IMR-90 (cell line): ENCODE measurements at regions not wholly inside any gene's neighbourhood (a gene's known extent, or its start where the extent isn't known, plus 50 kb on each side); places are given as distances from the start of the nearest gene placed in this dataset.
A peak's percentile ranks its signal among the peaks of the same experiment; 100 is the strongest.

Experiments used
- ATAC-seq: fragments of 200-7000 bp; cut with Tn5 transposase; 2 replicates; pipeline ENCODE4 v1.9.1; 2020; ENCODE audit warnings: low read depth, mild to moderate bottlenecking, moderate library complexity
- BruUV-seq: library from RNA; stranded (reverse); fragments of 400-500 nt; replicated peaks from 2 replicates; lab custom pipeline; 2021; lab: Mats Ljungman, UMichigan
- CTCF ChIA-PET: fragments of 300-600 bp; formaldehyde crosslinking; extraction: SDS; loops from one replicate; lab custom pipeline; 2021; ENCODE audit warnings: antibody characterized with exemption; lab: Yijun Ruan, JAX
- POLR2A ChIA-PET: fragments of 300-600 bp; sonication (Branson Sonifier 250); formaldehyde crosslinking; loops from one replicate; lab custom pipeline; 2022; ENCODE audit warnings: antibody characterized with exemption; ENCODE audit not compliant: unreplicated experiment; lab: Charles Lee
- DNase-seq: peaks from one replicate; pipeline ENCODE4 v3.0.0; 2013
- H2AFZ ChIP-seq: replicated peaks from 2 replicates; pipeline ENCODE3; 2013; ENCODE audit warnings: low read length, mild to moderate bottlenecking; ENCODE audit not compliant: poor library complexity
- H2AK5ac ChIP-seq: 2 replicates; pipeline ENCODE4 v1.6.1; 2013; ENCODE audit warnings: low read depth, low read length, inconsistent platforms
- H2AK9ac ChIP-seq: replicated peaks from 2 replicates; pipeline ENCODE3; 2013; ENCODE audit warnings: mild to moderate bottlenecking, low read depth, low read length, moderate library complexity; ENCODE audit not compliant: poor library complexity
- H2BK120ac ChIP-seq: 2 replicates; pipeline ENCODE4 v1.6.1; 2013; ENCODE audit warnings: low read depth, low read length, inconsistent platforms
- H2BK15ac ChIP-seq: 3 replicates; pipeline ENCODE4 v1.6.1; 2013; ENCODE audit warnings: low read depth, low read length, inconsistent platforms
- H2BK20ac ChIP-seq: 2 replicates; pipeline ENCODE4 v1.6.1; 2013; ENCODE audit warnings: low read depth, mild to moderate bottlenecking, inconsistent platforms, low read length, moderate library complexity
- H2BK5ac ChIP-seq: 2 replicates; pipeline ENCODE4 v1.6.1; 2013; ENCODE audit warnings: mild to moderate bottlenecking, low read depth, low read length, inconsistent platforms; ENCODE audit not compliant: poor library complexity, severe bottlenecking
- H3K14ac ChIP-seq: replicated peaks from 2 replicates; pipeline ENCODE4 v1.6.1; 2013; ENCODE audit warnings: low read depth, low read length, inconsistent platforms
- H3K18ac ChIP-seq: 2 replicates; pipeline ENCODE4 v1.6.1; 2013; ENCODE audit warnings: low read depth, low read length, control low read depth
- H3K23ac ChIP-seq: 2 replicates; pipeline ENCODE4 v1.6.1; 2013; ENCODE audit warnings: low read depth, low read length, inconsistent platforms
- H3K27ac ChIP-seq: 2 replicates; pipeline ENCODE4 v1.5.1; 2013; ENCODE audit warnings: mild to moderate bottlenecking, control low read depth, low read length; ENCODE audit not compliant: insufficient read depth
- H3K27me3 ChIP-seq: 2 replicates; pipeline ENCODE4 v1.6.1; 2013; ENCODE audit warnings: low read length; ENCODE audit not compliant: control insufficient read depth, insufficient read depth
- H3K36me3 ChIP-seq: 2 replicates; pipeline ENCODE4 v1.6.1; 2013; ENCODE audit warnings: low read length, mixed read lengths; ENCODE audit not compliant: control insufficient read depth, insufficient read depth
- H3K4ac ChIP-seq: 2 replicates; pipeline ENCODE4 v1.6.1; 2013; ENCODE audit warnings: low read depth, low read length, inconsistent platforms
- H3K4me1 ChIP-seq: 2 replicates; pipeline ENCODE4 v1.6.1; 2013; ENCODE audit warnings: low read length, mixed read lengths; ENCODE audit not compliant: control insufficient read depth, insufficient read depth
- H3K4me2 ChIP-seq: 2 replicates; pipeline ENCODE4 v1.6.1; 2013; ENCODE audit warnings: low read depth, mild to moderate bottlenecking, control low read depth, low read length, moderate library complexity
- H3K4me3 ChIP-seq: 2 replicates; pipeline ENCODE4 v1.5.1; 2013; ENCODE audit warnings: low read depth, mild to moderate bottlenecking, control low read depth, low read length, moderate library complexity; ENCODE audit not compliant: insufficient read depth
- H3K56ac ChIP-seq: 2 replicates; pipeline ENCODE4 v1.6.1; 2013; ENCODE audit warnings: low read length, inconsistent platforms; ENCODE audit not compliant: insufficient read depth; ENCODE audit errors: extremely low read depth
- H3K79me1 ChIP-seq, 2 experiments: 2 replicates each; pipeline ENCODE4 v1.6.1; 2013; ENCODE audit warnings: low read length in 2 of 2, inconsistent platforms in 1 of 2, low read depth in 1 of 2
- H3K9ac ChIP-seq: 2 replicates; pipeline ENCODE4 v1.6.1; 2013; ENCODE audit warnings: low read depth, low read length, control low read depth
- H3K9me1 ChIP-seq: 2 replicates; pipeline ENCODE4 v1.6.1; 2013; ENCODE audit warnings: low read length, inconsistent platforms; ENCODE audit not compliant: insufficient read depth
- H3K9me3 ChIP-seq: 2 replicates; pipeline ENCODE4 v1.6.1; 2013; ENCODE audit warnings: low read length; ENCODE audit not compliant: control insufficient read depth, insufficient read depth
- H4K20me1 ChIP-seq: 2 replicates; pipeline ENCODE4 v1.6.1; 2013; ENCODE audit warnings: low read length, inconsistent platforms; ENCODE audit not compliant: insufficient read depth
- H4K5ac ChIP-seq: 2 replicates; pipeline ENCODE4 v1.6.1; 2013; ENCODE audit warnings: mild to moderate bottlenecking, low read depth, low read length, control low read depth
- H4K8ac ChIP-seq, 2 experiments: 2 replicates each; pipeline ENCODE4 v1.6.1; 2013; ENCODE audit warnings: low read depth in 2 of 2, low read length in 2 of 2, control low read depth in 1 of 2, inconsistent platforms in 1 of 2
- H4K91ac ChIP-seq: 2 replicates; pipeline ENCODE4 v1.6.1; 2013; ENCODE audit warnings: low read depth, low read length, inconsistent platforms; ENCODE audit not compliant: insufficient read depth
- CEBPB ChIP-seq: IDR thresholded peaks from 2 replicates; pipeline ENCODE4 v1.6.1; 2012; ENCODE audit warnings: low read depth, low read length, improper control_type of control experiment
- ELK1 ChIP-seq: fragments of 150-350 bp; IDR thresholded peaks from 2 replicates; pipeline ENCODE4 v1.6.1; 2016; ENCODE audit warnings: low read depth, mild to moderate bottlenecking, low read length, moderate library complexity, borderline replicate concordance
- MAFK ChIP-seq: IDR thresholded peaks from 2 replicates; pipeline ENCODE4 v1.6.1; 2012; ENCODE audit warnings: low read depth, low read length, improper control_type of control experiment
- MAZ ChIP-seq: IDR thresholded peaks from 2 replicates; pipeline ENCODE4 v1.6.1; 2012; ENCODE audit warnings: low read depth, mild to moderate bottlenecking, low read length, improper control_type of control experiment, moderate library complexity, borderline replicate concordance
- NFE2L2 ChIP-seq: fragments of 150-350 bp; IDR thresholded peaks from 2 replicates; pipeline ENCODE4 v1.6.1; 2016; ENCODE audit warnings: low read depth, mild to moderate bottlenecking, low read length
- RAD21 ChIP-seq: IDR thresholded peaks from 2 replicates; pipeline ENCODE4 v1.6.1; 2012; ENCODE audit warnings: low read length, improper control_type of control experiment
- WGBS, 2 experiments: methylation state at CpG; one replicate each; pipeline versions ENCODE4 v1.1.5 to v1.1.7; 2013; ENCODE audit warnings: missing lambda C conversion rate in 2 of 2; ENCODE audit not compliant: insufficient read length in 1 of 2; ENCODE audit errors: extremely low coverage in 2 of 2; 5-methylcytosine and 5-hydroxymethylcytosine counted together
- dilution Hi-C: fragments of 300-500 bp; cut with HindIII; formaldehyde crosslinking; loops from one replicate; pipeline ENCODE4 v1.14.3; 2018; ENCODE audit warnings: low sequenced_read_pairs; ENCODE audit not compliant: unreplicated experiment
- in situ Hi-C: fragments of 300-500 bp; cut with MboI; formaldehyde crosslinking; loops from 3 replicates; pipeline ENCODE4 v1.14.3; 2019; ENCODE audit warnings: low sequenced_read_pairs, inconsistent platforms, mixed read lengths
- intact Hi-C: fragments of 100-400 bp; cut with micrococcal nuclease; formaldehyde crosslinking; loops from 2 replicates; pipeline ENCODE4 v1.10.0; 2022

- H2BK120ac ChIP-seq = no peak overlapping the region
- H3K18ac ChIP-seq = no peak overlapping the region
- WGBS, 2 experiments = no CpG with 5 or more reads among the region's 1 CpG
- no peak overlapping the region for H3K14ac ChIP-seq
- no peaks in the 10 kb centered on the region for H4K20me1 ChIP-seq
- H2BK15ac ChIP-seq = no peak overlapping the region
- no peak overlapping the region for H3K56ac ChIP-seq
- H3K27me3 ChIP-seq = no peaks in the 10 kb centered on the region
- ChIA-PET CTCF (interaction anchor here (0.7 kb wide), 1 partner anchor 91 kb away, joined by 3 read pairs; no protein-coding TSS in a partner anchor), POLR2A (no interaction called here)
- no peak overlapping the region for H4K8ac ChIP-seq
- H4K5ac ChIP-seq = no peak overlapping the region
- peak overlapping the region; percentile 18; the same call in 1 of the 2 replicates for H3K4me2 ChIP-seq
- no peak overlapping the region for H2AFZ ChIP-seq
- no peak overlapping the region for H4K91ac ChIP-seq
- no peak overlapping the region for H3K9ac ChIP-seq
- TF ChIP-seq NFE2L2 (no peak), RAD21 (no peak), ELK1 (no peak), MAFK (no peak), MAZ (no peak), CEBPB (peak; percentile 38; the same call in 1 of the 2 replicates)
- H2BK5ac ChIP-seq = peak overlapping the region; percentile 8
- dilution Hi-C loops = no loop called here
- H3K9me3 ChIP-seq = no peaks in the 10 kb centered on the region
- no peak overlapping the region for H2AK5ac ChIP-seq
- no peak overlapping the region for H3K23ac ChIP-seq
- no peak overlapping the region for H2BK20ac ChIP-seq
- ATAC-seq (peak; percentile 56), DNase-seq (peak; percentile 54)
- in situ Hi-C loops = no loop called here
- no TSS peak for BruUV-seq
- no peak overlapping the region for H2AK9ac ChIP-seq
- H3K4me1 ChIP-seq = no peaks in the 10 kb centered on the region
- intact Hi-C loops = no loop called here
- H3K4ac ChIP-seq = no peak overlapping the region
- H3K4me3 ChIP-seq = no peak overlapping the region
- H3K36me3 ChIP-seq = no peaks in the 10 kb centered on the region
- H3K9me1 ChIP-seq = no peaks in the 10 kb centered on the region
- no peak overlapping the region for H3K27ac ChIP-seq
- no peaks in the 10 kb centered on the region for H3K79me1 ChIP-seq
Measured at GRCh38 chr4:89549907-89550306, 242.3 kb upstream of the GPRIN3 start.
